Heart left ventricle (tissue), 13 donors: ENCODE measurements at regions not wholly inside any gene's neighbourhood (a gene's known extent, or its start where the extent isn't known, plus 50 kb on each side); places are given as distances from the start of the nearest gene placed in this dataset.

ENCODE experiments used
- POLR2A ChIP-seq, 2 donors: fragments of 450-650 bp; IDR thresholded peaks; one replicate each; pipeline ENCODE4 v1.6.1; 2017; ENCODE audit warnings: antibody characterized with exemption in 2 of 2, mild to moderate bottlenecking in 2 of 2, moderate library complexity in 2 of 2
- TF ChIP-seq, protein P1 (sequence below), 12 donors: fragments of 200-600 bp; sonication (generic) in 4 of 12; IDR thresholded peaks; one replicate each; pipeline versions ENCODE4 v1.5.0 to v1.8.0; 2018 to 2022; ENCODE audit warnings: antibody characterized with exemption in 12 of 12, mild to moderate bottlenecking in 5 of 12
- donor health status: ischemic (EF 13 %, LVEDD 7.1; RV severe dilation, severe dysfunction).
- donor health status: DM: no; HTN: yes; CAD: no.
- donor health status: DM: no; HTN: no; CAD: no.
- donor health status: ischemic (EF 25% LVEDD 6.9; RV normal size, moderate dysfunction).
- donor health status: ischemic (EF 25% LVEDD 5.7; RV mildly dilated, moderate dysfunction).
- donor health status: ischemic (EF 35%, LVEDD 5.7; RV mildly dilated, moderate dysfunction).
- donor health status: nonischemic (EF 11% LVEDD 7.7; RV severe dilation, severe dysfunction).
- donor health status: DM: yes; HTN: yes; CAD: no.
- donor health status: PGD.
- donor health status: ischemic (EF 29% LVEDD 5.4; RV normal size, mild dysfunction).
- donor health status: nonischemic (EF 23%, LVEDD 6.1; RV moderate dilation, normal function).

GRCh38 chr3:124362455-124362854 lies 367.8 kb upstream of the UMPS start:
- TF ChIP-seq, protein P1, sequence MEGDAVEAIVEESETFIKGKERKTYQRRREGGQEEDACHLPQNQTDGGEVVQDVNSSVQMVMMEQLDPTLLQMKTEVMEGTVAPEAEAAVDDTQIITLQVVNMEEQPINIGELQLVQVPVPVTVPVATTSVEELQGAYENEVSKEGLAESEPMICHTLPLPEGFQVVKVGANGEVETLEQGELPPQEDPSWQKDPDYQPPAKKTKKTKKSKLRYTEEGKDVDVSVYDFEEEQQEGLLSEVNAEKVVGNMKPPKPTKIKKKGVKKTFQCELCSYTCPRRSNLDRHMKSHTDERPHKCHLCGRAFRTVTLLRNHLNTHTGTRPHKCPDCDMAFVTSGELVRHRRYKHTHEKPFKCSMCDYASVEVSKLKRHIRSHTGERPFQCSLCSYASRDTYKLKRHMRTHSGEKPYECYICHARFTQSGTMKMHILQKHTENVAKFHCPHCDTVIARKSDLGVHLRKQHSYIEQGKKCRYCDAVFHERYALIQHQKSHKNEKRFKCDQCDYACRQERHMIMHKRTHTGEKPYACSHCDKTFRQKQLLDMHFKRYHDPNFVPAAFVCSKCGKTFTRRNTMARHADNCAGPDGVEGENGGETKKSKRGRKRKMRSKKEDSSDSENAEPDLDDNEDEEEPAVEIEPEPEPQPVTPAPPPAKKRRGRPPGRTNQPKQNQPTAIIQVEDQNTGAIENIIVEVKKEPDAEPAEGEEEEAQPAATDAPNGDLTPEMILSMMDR (IDR thresholded peaks at IDR 0.05): no peak
- no peak for TF ChIP-seq POLR2A (IDR thresholded peaks at IDR 0.05)
